Right atrium auricular region (tissue), 2 donors: ENCODE measurements at regions not wholly inside any gene's neighbourhood (a gene's known extent, or its start where the extent isn't known, plus 50 kb on each side); places are given as distances from the start of the nearest gene placed in this dataset.

Experiments used
- DNase-seq: peaks from one replicate; pipeline ENCODE4 v3.0.0-alpha.2; 2019; ENCODE audit warnings: low spot score
- H3K27ac ChIP-seq, 2 donors: fragments of 200-600 bp; sonication (generic); 1 replicate in 1 of 2; 2 replicates in 1 of 2; pipeline ENCODE4 v1.5.1; 2016 to 2019
- H3K27me3 ChIP-seq, 2 donors: fragments of 200-600 bp; sonication (generic); one replicate each; pipeline versions ENCODE4 v1.5.1 to v1.6.0; 2017 to 2019
- H3K36me3 ChIP-seq: fragments of 200-600 bp; sonication (generic); one replicate; pipeline ENCODE4 v1.5.1; 2016
- H3K4me1 ChIP-seq, 2 donors: fragments of 200-600 bp; sonication (generic); one replicate each; pipeline versions ENCODE4 v1.5.1 to v1.6.0; 2017 to 2019
- H3K4me3 ChIP-seq, 2 donors: fragments of 200-600 bp; sonication (generic); 1 replicate in 1 of 2; 2 replicates in 1 of 2; pipeline ENCODE4 v1.5.1; 2017 to 2019; ENCODE audit warnings: mild to moderate bottlenecking in 1 of 2, moderate library complexity in 1 of 2
- H3K9me3 ChIP-seq, 2 donors: fragments of 200-600 bp; sonication (generic); one replicate each; pipeline ENCODE4 v1.5.1; 2019
- TF ChIP-seq, protein P1 (sequence below), 2 donors: fragments of 200-600 bp; sonication (generic); IDR thresholded peaks; one replicate each; pipeline ENCODE4 v1.5.1; 2019; ENCODE audit warnings: antibody characterized with exemption in 2 of 2

DNA sequence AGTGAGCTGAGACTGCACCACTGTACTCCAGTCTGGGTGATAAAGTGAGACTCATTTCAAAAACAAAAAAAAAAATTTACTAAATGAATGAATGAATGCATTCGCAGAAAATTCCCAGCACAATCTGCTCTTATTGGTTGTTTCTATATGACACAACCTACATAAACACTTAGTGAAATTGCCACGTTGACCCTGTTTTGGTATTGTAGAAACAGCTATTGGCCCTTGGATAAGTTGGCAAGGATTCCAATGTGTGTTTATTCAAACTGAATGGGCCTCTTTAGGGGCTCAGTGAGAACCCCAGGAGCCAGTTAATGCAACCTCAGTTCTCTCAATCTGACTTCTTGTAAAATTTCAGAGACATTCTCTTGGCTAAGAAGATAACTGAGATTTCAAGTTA lies 66.0 kb downstream of the HHEX start:
- H3K27ac ChIP-seq = peak overlapping the region in 1 of 2 donors; percentile 75
- no peaks in the 10 kb centered on the region for H3K27me3 ChIP-seq
- no peak for DNase-seq
- no peak overlapping the region for H3K4me3 ChIP-seq
- no peaks in the 10 kb centered on the region for H3K9me3 ChIP-seq
- no peaks in the 10 kb centered on the region for H3K36me3 ChIP-seq
- TF ChIP-seq, protein P1, sequence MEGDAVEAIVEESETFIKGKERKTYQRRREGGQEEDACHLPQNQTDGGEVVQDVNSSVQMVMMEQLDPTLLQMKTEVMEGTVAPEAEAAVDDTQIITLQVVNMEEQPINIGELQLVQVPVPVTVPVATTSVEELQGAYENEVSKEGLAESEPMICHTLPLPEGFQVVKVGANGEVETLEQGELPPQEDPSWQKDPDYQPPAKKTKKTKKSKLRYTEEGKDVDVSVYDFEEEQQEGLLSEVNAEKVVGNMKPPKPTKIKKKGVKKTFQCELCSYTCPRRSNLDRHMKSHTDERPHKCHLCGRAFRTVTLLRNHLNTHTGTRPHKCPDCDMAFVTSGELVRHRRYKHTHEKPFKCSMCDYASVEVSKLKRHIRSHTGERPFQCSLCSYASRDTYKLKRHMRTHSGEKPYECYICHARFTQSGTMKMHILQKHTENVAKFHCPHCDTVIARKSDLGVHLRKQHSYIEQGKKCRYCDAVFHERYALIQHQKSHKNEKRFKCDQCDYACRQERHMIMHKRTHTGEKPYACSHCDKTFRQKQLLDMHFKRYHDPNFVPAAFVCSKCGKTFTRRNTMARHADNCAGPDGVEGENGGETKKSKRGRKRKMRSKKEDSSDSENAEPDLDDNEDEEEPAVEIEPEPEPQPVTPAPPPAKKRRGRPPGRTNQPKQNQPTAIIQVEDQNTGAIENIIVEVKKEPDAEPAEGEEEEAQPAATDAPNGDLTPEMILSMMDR (IDR thresholded peaks at IDR 0.05) = no peak
- peaks cover 0 to 23% of the 10 kb centered on the region in 2 donors for H3K4me1 ChIP-seq

DNA sequence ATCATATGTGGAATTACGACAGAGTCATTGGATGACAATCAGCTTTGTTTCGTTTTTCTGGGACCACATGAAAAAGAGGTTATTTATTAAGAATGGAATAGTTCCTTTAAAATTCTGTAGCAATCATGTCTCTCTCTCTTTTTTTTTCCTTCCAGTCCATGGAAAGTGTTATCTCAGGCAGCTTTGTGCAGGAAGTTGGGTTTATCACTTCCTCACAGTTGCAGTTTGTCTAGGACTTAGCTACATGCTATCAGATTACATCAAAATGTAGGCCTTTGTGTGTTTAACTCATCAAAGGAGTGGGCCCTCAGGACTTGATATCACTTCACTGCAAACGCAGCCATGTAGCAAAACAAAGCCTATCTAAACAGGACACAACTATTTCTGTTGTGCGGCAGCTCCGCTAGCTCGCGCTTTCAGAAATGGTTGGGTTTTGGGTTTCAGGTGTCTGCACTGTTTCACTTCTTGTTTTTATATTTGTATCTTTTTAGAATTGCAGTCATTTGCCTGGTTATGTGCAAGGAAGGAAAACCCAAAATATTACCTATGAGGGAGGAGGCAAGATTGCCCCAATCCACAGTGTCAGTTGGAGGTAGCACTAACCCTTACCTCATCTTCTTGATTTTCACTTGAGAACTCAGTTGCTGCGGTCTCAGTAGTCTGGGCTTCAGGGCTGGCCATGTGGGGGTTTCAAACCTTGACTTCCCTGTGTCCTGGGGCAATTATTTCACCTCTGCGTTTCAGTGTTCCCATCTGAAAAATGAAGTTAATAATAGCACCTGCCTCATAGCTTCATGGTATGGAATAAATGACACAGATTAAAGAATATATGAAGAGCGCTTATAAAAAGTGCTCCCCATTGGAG lies 66.7 kb downstream of the HHEX start:
- peaks cover 0 to 23% of the 10 kb centered on the region in 2 donors for H3K4me1 ChIP-seq
- no peak overlapping the region for H3K4me3 ChIP-seq
- TF ChIP-seq, protein P1 (IDR thresholded peaks at IDR 0.05) = no peak
- H3K36me3 ChIP-seq = no peaks in the 10 kb centered on the region
- DNase-seq = no peak
- peak overlapping the region; percentile 75 to 84 for H3K27ac ChIP-seq
- H3K27me3 ChIP-seq = no peaks in the 10 kb centered on the region
- no peaks in the 10 kb centered on the region for H3K9me3 ChIP-seq

DNA sequence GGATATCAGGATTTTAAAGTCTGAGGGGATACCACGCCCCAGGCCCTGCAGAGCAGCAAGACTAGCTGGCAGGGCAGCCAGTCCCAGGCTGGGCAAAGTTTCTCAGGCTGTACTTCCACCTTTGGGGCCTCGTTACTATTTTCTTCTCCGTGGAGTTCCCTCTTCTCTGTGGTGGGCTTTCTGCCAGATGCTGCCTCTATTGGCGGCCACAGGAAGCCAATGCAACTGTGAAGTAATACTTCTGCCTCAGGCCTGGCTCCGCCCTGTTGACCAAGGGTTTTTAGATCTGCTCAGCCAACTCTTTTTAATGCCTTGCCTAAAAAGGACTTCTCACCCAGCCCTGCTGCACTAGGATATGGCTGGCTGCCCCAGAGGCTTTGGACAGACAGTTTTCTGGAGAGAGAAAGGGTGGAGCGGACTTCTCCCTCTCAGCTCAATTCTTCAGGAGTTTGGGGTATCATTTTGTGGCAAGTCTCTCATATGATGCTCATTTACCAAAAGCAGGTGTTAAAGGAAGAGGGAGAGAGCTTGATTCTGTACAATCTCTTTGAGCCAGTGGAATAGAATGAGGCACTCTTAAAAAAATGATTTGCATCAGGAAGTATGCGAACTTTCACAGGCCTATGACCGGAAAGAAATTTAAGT lies 67.4 kb downstream of the HHEX start:
- DNase-seq = peak; percentile 90
- TF ChIP-seq, protein P1 (IDR thresholded peaks at IDR 0.05) = peak in 1 of 2 donors; percentile 3
- no peak overlapping the region for H3K4me3 ChIP-seq
- no peaks in the 10 kb centered on the region for H3K9me3 ChIP-seq
- H3K4me1 ChIP-seq = peaks cover 0 to 23% of the 10 kb centered on the region in 2 donors
- peak overlapping the region; percentile 75 to 84 for H3K27ac ChIP-seq
- no peaks in the 10 kb centered on the region for H3K36me3 ChIP-seq
- no peaks in the 10 kb centered on the region for H3K27me3 ChIP-seq

DNA sequence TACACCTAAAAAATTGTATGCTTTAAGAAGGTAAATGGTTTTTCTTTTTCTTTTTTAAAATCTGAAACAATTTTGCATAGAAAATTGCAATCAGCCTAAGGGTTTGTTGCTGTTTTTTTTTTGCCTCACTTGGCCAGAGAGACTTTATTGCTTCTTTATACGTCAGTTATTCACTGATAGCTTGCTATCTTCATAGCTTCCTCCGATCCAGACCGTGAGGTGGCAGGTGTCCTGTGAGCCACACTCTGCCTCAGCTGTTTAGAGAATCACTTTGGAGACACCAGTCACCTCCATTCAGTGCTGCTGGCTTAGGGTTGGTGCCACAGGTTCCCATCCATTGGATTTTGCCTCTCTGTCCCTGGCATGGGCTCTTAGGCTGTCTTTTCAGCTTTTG lies 68.0 kb downstream of the HHEX start:
- Histone ChIP-seq H3K27ac (peak overlapping the region; percentile 75 to 84), H3K4me3 (no peak overlapping the region), H3K9me3 (no peaks in the 10 kb centered on the region), H3K4me1 (peaks cover 0 to 23% of the 10 kb centered on the region in 2 donors), H3K36me3 (no peaks in the 10 kb centered on the region), H3K27me3 (no peaks in the 10 kb centered on the region)
- DNase-seq = no peak
- TF ChIP-seq, protein P1 (IDR thresholded peaks at IDR 0.05) = no peak

DNA sequence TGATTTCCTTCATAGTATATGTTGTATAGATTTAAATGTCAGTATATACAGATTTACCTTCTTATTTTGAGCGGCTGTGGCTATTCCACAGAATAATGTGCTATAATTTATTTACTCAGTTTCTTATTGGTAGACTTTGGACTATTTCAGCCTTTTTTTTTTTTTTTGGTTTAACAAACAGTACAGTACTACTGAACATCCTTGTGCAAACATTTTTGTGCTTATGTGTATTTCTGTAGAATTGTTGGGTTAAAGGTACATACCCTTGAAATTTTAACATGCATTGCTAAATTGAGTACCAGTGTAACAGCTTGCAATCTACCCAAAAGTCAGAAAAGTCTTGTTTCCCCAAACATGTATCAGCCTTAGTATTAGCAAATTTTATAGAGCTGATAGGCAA lies 68.8 kb downstream of the HHEX start:
- Histone ChIP-seq H3K4me3 (no peak overlapping the region), H3K4me1 (peaks cover 0 to 23% of the 10 kb centered on the region in 2 donors), H3K36me3 (no peaks in the 10 kb centered on the region), H3K27me3 (no peaks in the 10 kb centered on the region), H3K9me3 (no peaks in the 10 kb centered on the region), H3K27ac (peak overlapping the region in 1 of 2 donors; percentile 84)
- TF ChIP-seq, protein P1 (IDR thresholded peaks at IDR 0.05) = no peak
- no peak for DNase-seq
